ENCODE measurements at regions not wholly inside any gene's neighbourhood (a gene's known extent, or its start where the extent isn't known, plus 50 kb on each side); places are given as distances from the start of the nearest gene placed in this dataset.

DNA sequence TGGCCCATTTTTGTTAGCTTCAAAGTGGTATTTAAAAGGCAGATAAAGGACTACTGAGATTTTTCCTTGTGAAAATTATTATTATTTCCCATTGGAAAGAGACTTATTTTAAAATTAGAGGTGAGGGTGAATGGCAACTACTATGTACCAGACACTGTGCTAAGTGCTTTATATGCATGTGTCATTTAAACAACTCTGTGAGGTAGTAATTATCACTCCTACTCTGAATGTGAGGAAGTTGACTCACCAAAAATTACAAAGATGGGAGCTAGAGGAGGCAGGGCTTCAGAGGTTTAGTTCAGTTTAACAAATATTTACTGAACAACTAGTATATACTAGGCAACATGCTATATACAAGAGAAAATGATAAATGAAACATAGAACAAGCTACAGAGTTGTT, 78.2 kb downstream of the MSL3 start:
- TF ChIP-seq, protein P1, sequence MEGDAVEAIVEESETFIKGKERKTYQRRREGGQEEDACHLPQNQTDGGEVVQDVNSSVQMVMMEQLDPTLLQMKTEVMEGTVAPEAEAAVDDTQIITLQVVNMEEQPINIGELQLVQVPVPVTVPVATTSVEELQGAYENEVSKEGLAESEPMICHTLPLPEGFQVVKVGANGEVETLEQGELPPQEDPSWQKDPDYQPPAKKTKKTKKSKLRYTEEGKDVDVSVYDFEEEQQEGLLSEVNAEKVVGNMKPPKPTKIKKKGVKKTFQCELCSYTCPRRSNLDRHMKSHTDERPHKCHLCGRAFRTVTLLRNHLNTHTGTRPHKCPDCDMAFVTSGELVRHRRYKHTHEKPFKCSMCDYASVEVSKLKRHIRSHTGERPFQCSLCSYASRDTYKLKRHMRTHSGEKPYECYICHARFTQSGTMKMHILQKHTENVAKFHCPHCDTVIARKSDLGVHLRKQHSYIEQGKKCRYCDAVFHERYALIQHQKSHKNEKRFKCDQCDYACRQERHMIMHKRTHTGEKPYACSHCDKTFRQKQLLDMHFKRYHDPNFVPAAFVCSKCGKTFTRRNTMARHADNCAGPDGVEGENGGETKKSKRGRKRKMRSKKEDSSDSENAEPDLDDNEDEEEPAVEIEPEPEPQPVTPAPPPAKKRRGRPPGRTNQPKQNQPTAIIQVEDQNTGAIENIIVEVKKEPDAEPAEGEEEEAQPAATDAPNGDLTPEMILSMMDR (conservative IDR thresholded peaks at IDR 0.05; ENCODE audit: low read length), result no peak
- DNase-seq (ENCODE audit: low read depth), result no peak

DNA sequence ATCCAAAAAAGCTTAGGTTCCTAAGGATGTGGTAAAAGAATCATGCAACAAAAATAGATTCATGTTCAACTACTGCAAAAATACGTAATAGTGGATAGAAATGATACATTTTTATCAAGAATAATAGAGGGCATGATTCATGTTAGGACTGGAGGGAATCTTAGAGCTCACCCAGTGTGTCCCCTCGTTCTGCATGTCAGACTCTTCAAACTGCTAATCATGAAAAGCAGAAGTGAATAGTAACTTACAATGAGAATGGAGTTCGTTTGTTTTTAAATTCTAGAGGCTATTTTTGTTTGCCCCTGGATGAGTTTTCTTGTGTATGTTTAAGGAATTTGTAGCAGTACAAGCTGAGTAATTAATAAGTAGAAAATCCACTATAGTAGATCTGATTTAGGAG, 79.4 kb downstream of the MSL3 start:
- TF ChIP-seq, protein P1 (conservative IDR thresholded peaks at IDR 0.05; ENCODE audit: low read length), result no peak
- no peak for DNase-seq (ENCODE audit: low read depth)
- no peak overlapping the region for H3K4me3 ChIP-seq (ENCODE audit: low read length)

More for the DNA sequence above, 78.2 kb downstream of the MSL3 start:
- no peak overlapping the region for H3K4me3 ChIP-seq (ENCODE audit: low read length)

DNA sequence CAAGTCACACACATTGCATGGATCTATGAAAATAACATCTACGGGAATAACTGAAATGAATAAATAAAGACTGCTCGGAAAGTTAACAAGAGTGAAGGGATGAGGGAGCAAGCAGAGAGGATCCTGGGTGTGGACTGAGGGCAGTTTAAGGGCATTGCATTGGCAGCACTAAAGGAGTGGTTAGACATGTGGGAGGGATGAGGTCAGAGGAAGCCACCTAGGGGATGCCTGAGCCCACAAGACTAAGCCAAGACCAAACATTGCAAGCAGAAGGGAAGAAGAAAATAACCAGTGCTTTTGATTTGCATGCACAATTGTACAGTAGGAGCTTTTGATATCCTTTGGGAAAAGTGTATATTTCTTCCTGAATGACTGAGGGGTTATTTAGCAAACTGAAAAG, 106.1 kb downstream of the MSL3 start:
- TF ChIP-seq, protein P1 (conservative IDR thresholded peaks at IDR 0.05; ENCODE audit: low read length), result no peak
- H3K4me3 ChIP-seq (ENCODE audit: low read length), result no peak overlapping the region
- no peak for DNase-seq (ENCODE audit: low read depth)

DNA sequence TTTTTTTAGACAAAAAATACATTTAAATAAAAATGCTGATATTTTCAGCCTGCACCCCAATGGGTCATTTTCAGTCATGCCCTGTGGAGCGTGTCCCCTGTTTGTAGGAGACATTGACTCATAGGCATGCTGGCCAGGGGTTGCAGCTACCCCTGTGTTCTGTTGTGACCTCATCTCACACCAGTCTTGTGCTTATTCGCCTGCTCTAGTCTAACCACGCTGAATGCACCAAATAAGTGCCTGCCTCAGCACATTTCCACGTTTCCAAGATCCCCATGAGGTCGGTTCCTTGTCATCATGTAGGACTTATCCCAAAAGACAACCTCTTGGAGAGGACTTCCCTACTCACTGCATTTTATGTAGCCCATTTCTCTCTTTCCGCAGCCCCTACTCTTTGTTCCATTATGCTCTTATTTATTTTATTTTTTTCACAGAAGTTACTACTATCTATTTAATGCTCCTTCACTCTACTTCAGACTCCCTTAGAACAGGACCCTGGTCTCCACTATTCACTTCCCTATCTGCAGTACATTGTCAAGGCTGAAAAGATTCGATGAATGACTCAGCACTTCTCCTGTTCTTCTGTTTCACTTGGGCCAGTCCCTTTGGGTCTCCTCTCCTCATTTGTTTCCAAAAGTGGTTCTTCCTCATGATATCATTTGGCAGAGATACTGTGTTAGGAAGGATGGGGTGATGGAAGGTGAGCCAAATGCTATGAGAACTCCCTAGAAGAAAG, 109.7 kb downstream of the MSL3 start:
- TF ChIP-seq, protein P1 (conservative IDR thresholded peaks at IDR 0.05; ENCODE audit: low read length), result no peak
- no peak for DNase-seq (ENCODE audit: low read depth)
- H3K4me3 ChIP-seq (ENCODE audit: low read length), result no peak overlapping the region

DNA sequence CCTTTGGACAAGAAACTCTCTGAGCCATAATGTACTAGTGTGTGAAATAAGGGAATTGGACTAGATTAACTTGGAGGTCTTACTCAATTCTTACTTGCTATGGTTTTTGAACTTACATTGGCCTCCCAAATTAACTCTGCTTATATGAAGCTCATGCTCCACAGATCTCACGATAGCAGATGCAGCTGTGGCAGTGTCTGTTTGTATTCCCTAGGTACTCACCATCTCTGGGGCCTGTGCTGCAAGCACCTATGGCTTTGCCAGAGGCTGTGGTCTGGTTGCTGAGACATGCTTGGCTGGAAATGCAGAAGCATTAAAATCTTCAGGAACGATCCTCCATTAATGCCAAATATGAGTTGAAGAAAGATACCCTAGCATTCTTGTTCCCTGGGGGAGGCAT, 112.8 kb downstream of the MSL3 start:
- no peak for DNase-seq (ENCODE audit: low read depth)

DNA sequence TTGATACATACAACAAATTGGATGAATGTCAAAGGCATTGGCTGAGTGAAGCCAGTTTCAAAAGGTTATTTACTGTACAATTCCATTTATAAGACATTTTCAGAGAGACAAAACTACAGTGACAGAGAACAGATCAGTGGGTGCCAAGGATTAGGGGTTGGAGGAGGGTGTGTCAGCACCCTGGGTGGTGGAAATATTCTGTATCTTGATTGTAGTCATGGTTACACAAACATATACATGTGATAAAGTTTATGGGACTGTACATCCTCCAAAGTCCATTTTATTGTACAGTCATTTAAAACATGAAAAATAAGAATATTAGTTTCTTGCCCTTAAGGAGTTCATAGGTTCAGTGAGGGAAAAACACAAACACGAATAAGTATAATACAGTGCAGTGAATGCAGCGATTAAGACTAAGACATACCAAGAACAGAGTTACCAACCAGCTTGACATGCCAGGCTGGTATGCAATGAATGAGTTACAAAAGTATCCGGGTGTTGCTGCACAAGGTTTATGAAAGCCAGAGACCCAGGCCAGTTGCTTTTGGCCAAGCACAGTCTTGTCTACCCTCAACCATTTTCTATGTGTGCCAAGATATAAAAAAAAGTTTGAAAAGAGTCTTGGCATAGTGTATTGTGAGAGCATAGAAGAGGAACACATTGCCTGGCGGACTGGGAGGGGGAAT, 123.6 kb downstream of the MSL3 start:
- TF ChIP-seq, protein P1 (conservative IDR thresholded peaks at IDR 0.05; ENCODE audit: low read length), result no peak
- DNase-seq (ENCODE audit: low read depth), result no peak
- no peak overlapping the region for H3K4me3 ChIP-seq (ENCODE audit: low read length)

More for the DNA sequence above, 112.8 kb downstream of the MSL3 start:
- TF ChIP-seq, protein P1 (conservative IDR thresholded peaks at IDR 0.05; ENCODE audit: low read length), result no peak
- H3K4me3 ChIP-seq (ENCODE audit: low read length), result no peak overlapping the region

DNA sequence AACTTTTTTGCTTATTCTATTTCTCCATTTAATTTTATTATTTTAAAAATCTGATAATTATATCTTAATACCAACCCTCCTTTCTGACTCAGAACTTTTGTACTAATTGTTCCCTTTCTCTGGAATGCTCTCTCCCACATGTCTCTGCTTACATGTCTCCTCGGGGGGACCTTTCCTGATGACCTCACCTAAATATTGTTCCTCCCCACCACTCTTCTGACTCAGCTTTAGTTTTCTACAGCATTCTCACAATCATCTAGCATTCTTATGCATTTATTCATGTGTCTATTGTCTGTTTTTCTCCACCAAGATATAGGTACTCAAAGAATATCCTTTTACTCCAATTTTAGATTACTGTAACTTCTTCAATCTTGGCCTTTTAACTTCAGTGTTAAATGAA, 128.7 kb downstream of the MSL3 start:
- peak; percentile 3 for DNase-seq (ENCODE audit: low read depth)

More for the DNA sequence above, 128.7 kb downstream of the MSL3 start:
- H3K4me3 ChIP-seq (ENCODE audit: low read length), result no peak overlapping the region
- TF ChIP-seq, protein P1 (conservative IDR thresholded peaks at IDR 0.05; ENCODE audit: low read length), result no peak

Data from AG10803 (cell line).